Heart left ventricle (tissue), 16 donors: ENCODE measurements at regions not wholly inside any gene's neighbourhood (a gene's known extent, or its start where the extent isn't known, plus 50 kb on each side); places are given as distances from the start of the nearest gene placed in this dataset.

Experiments used
- ATAC-seq, 4 donors: fragments of 200-7000 bp; cut with Tn5 transposase; one replicate each; pipeline ENCODE4 v1.9.1; 2020 to 2022; ENCODE audit warnings: moderate library complexity in 4 of 4, mild to moderate bottlenecking in 3 of 4, moderate number of reproducible peaks in 1 of 4
- DNase-seq, 5 donors: peaks; one replicate each; pipeline ENCODE4 v3.0.0-alpha.2; 2020
- H3K27ac ChIP-seq, 12 donors: fragments of 200-600 bp; sonication (generic) in 4 of 12; one replicate each; pipeline versions ENCODE4 v1.5.0 to v1.8.0; 2016 to 2022; ENCODE audit warnings: mild to moderate bottlenecking in 2 of 12
- H3K27me3 ChIP-seq, 9 donors: fragments of 200-600 bp; sonication (generic) in 2 of 9; one replicate each; pipeline versions ENCODE4 v1.5.1 to v1.8.0; 2016 to 2022; ENCODE audit warnings: mild to moderate bottlenecking in 3 of 9
- H3K36me3 ChIP-seq, 9 donors: fragments of 200-600 bp; sonication (generic) in 2 of 9; one replicate each; pipeline versions ENCODE4 v1.5.0 to v1.8.0; 2018 to 2022; ENCODE audit warnings: mild to moderate bottlenecking in 2 of 9
- H3K4me1 ChIP-seq, 12 donors: fragments of 200-600 bp; sonication (generic) in 4 of 12; one replicate each; pipeline versions ENCODE4 v1.5.0 to v1.8.0; 2016 to 2022; ENCODE audit warnings: mild to moderate bottlenecking in 3 of 12
- H3K4me3 ChIP-seq, 12 donors: fragments of 200-600 bp; sonication (generic) in 4 of 12; one replicate each; pipeline versions ENCODE4 v1.5.0 to v1.8.0; 2017 to 2022; ENCODE audit warnings: mild to moderate bottlenecking in 9 of 12, moderate library complexity in 4 of 12
- H3K9me3 ChIP-seq, 12 donors: fragments of 200-600 bp; sonication (generic) in 4 of 12; one replicate each; pipeline versions ENCODE4 v1.5.0 to v1.8.0; 2016 to 2022; ENCODE audit warnings: mild to moderate bottlenecking in 1 of 12
- POLR2A ChIP-seq, 2 donors: fragments of 450-650 bp; IDR thresholded peaks; one replicate each; pipeline ENCODE4 v1.6.1; 2017; ENCODE audit warnings: antibody characterized with exemption in 2 of 2, mild to moderate bottlenecking in 2 of 2, moderate library complexity in 2 of 2
- WGBS, 4 donors: extraction: QIAGEN DNeasy Blood & Tissue Kit in 2 of 4; methylation state at CpG; one replicate each; pipeline versions ENCODE4 v1.1.5 to v1.1.7; 2013 to 2018; 5-methylcytosine and 5-hydroxymethylcytosine counted together
- intact Hi-C, 10 donors: fragments of 100-400 bp; cut with DNase I; formaldehyde crosslinking; loops; one replicate each; pipeline versions ENCODE4 v1.11.1 to v1.14.2; 2022
- TF ChIP-seq, protein P1 (sequence below), 12 donors: fragments of 200-600 bp; sonication (generic) in 4 of 12; IDR thresholded peaks; one replicate each; pipeline versions ENCODE4 v1.5.0 to v1.8.0; 2018 to 2022; ENCODE audit warnings: antibody characterized with exemption in 12 of 12, mild to moderate bottlenecking in 5 of 12
- donor health status: ischemic (EF 13 %, LVEDD 7.1; RV severe dilation, severe dysfunction).
- donor health status: healthy with polysubstance abuse.
- donor health status: DM: no; HTN: yes; CAD: no.
- donor health status: DM: no; HTN: no; CAD: no.
- donor health status: ischemic (EF 25% LVEDD 6.9; RV normal size, moderate dysfunction).
- donor health status: ischemic (EF 25% LVEDD 5.7; RV mildly dilated, moderate dysfunction).
- donor health status: healthy.
- donor health status: DM: yes; HTN: yes; CAD: no.
- donor health status: ischemic (EF 35%, LVEDD 5.7; RV mildly dilated, moderate dysfunction).
- donor health status: nonischemic (EF 11% LVEDD 7.7; RV severe dilation, severe dysfunction).
- donor health status: DM: yes; HTN: yes; CAD: no.
- donor health status: PGD.
- donor health status: ischemic (EF 29% LVEDD 5.4; RV normal size, mild dysfunction).
- donor health status: nonischemic (EF 23%, LVEDD 6.1; RV moderate dilation, normal function).

DNA sequence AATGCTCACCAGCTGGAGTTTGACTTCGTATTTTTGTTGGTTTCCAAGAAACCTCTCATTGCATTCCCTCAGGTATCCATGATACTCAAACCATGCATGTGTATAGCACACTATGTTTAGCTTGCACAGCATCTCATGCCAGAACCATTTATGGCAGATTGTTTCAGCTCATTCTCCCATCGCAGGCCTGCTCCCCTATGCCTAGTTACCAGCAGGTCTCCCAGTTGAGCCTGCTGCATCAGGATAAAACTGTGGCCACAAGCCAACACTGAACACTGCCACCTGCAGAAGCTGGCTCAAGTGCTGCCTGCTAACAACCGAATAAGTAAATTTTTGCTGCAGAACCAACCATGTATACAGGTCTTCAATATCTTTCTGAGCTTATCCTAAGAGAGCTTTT, 804.5 kb downstream of the NLGN4Y start:
- Histone ChIP-seq H3K36me3 (no peaks in the 10 kb centered on the region), H3K4me3 (no peak overlapping the region), H3K27me3 (no peaks in the 10 kb centered on the region), H3K27ac (no peak overlapping the region), H3K4me1 (no peaks in the 10 kb centered on the region), H3K9me3 (no peaks in the 10 kb centered on the region)
- WGBS, 4 donors = 68 to 70% methylated on average over 3 of the region's 3 CpGs; no CpG with 5 or more reads in 2 of the 4 donors
- ATAC-seq (no peak), DNase-seq (no peak)
- intact Hi-C loops = no loop called here
- TF ChIP-seq, protein P1, sequence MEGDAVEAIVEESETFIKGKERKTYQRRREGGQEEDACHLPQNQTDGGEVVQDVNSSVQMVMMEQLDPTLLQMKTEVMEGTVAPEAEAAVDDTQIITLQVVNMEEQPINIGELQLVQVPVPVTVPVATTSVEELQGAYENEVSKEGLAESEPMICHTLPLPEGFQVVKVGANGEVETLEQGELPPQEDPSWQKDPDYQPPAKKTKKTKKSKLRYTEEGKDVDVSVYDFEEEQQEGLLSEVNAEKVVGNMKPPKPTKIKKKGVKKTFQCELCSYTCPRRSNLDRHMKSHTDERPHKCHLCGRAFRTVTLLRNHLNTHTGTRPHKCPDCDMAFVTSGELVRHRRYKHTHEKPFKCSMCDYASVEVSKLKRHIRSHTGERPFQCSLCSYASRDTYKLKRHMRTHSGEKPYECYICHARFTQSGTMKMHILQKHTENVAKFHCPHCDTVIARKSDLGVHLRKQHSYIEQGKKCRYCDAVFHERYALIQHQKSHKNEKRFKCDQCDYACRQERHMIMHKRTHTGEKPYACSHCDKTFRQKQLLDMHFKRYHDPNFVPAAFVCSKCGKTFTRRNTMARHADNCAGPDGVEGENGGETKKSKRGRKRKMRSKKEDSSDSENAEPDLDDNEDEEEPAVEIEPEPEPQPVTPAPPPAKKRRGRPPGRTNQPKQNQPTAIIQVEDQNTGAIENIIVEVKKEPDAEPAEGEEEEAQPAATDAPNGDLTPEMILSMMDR (IDR thresholded peaks at IDR 0.05) = no peak

DNA sequence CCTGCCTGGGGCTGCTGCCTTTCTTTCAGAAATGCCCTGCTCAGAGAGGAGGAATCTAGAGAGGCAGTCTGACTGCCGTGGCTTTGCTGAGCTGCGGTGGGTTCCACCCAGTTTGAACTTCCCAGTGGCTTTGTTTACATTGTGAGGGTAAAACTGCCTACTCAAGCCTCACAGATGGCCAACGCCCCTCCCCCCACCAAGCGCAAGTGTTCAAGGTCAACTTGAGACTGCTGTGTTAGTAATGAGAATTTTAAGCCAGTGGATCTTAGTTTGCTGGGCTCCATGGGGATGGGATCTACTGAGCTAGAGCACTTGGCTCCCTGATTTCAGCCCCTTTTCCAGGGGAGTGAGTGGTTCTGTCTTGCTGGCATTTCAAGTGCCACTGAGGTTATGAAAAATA, 819.2 kb downstream of the NLGN4Y start:
- no peaks in the 10 kb centered on the region for H3K36me3 ChIP-seq
- no peak overlapping the region for H3K27ac ChIP-seq
- peaks cover 0 to 3% (median 0%) of the 10 kb centered on the region in 12 donors for H3K9me3 ChIP-seq
- DNase-seq = no peak
- no peaks in the 10 kb centered on the region for H3K27me3 ChIP-seq
- ATAC-seq = no peak
- no peaks in the 10 kb centered on the region for H3K4me1 ChIP-seq
- 65 to 84% methylated on average over 4 of the region's 4 CpGs; no CpG with 5 or more reads in 2 of the 4 donors for WGBS, 4 donors
- intact Hi-C loops = no loop called here
- TF ChIP-seq, protein P1 (IDR thresholded peaks at IDR 0.05) = no peak
- no peak for TF ChIP-seq POLR2A (IDR thresholded peaks at IDR 0.05)
- H3K4me3 ChIP-seq = no peak overlapping the region

DNA sequence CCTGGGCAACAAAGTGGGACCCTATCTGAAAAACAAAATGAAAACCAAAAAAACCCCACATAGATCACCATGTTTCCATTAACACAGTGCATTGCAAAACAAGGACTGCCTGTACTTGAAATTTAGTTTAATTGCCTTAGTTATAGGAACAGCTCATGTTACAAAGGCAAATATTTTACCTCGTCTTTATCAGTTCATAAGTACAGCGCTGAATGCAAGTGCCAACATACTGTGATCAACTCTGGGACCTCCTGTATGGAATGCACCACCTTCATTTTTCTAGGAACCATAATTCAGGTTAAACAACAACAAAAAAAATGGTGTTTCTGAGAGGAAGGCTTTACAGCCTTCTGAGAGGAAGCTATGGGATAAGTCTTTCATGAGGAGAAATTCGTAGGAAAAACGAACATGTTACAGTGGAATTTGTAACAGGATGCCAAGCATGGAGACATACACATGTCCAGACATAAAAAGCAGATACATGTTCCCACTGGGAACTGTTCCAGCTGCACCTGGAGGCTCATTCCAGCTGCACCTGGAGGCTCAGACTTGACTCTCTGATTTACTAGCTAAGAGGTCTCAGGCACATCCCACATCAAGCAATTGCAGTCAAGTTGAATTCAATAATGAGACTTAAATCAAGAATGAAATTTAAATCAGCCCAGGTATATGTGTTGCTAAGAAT, 821.3 kb downstream of the NLGN4Y start:
- no peak for ATAC-seq
- Histone ChIP-seq H3K4me3 (no peak overlapping the region), H3K36me3 (no peaks in the 10 kb centered on the region), H3K9me3 (peaks cover 0 to 3% (median 0%) of the 10 kb centered on the region in 12 donors), H3K4me1 (no peaks in the 10 kb centered on the region), H3K27me3 (no peaks in the 10 kb centered on the region), H3K27ac (no peak overlapping the region)
- intact Hi-C loops = no loop called here
- TF ChIP-seq, protein P1 (IDR thresholded peaks at IDR 0.05) = no peak
- no peak for TF ChIP-seq POLR2A (IDR thresholded peaks at IDR 0.05)
- DNase-seq = no peak
- WGBS, 4 donors = 72 to 73% methylated on average over 4 of the region's 4 CpGs; no CpG with 5 or more reads in 2 of the 4 donors

DNA sequence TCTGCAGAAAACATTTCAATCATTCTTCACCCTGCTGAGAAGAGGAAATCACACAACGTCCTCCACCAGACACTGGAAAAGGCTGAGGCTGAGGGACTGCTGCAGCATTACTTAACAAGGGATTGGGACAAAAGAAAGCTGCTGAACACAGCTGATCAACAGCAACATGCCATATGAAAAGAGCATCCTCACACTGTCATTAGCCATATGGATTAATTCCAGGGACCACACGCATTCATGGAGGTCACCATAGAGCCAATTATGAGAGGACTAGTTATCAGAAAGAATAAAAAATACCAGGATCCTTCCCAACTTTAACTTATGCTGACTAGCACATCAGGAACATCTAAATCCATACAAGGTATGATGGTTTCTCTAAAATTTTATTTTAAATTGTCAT, 825.0 kb downstream of the NLGN4Y start:
- ATAC-seq = no peak

More for the DNA sequence above, 825.0 kb downstream of the NLGN4Y start:
- H3K4me3 ChIP-seq = no peak overlapping the region
- WGBS, 4 donors = 51 to 56% methylated on average over 2 of the region's 2 CpGs; no CpG with 5 or more reads in 2 of the 4 donors
- H3K27ac ChIP-seq = no peak overlapping the region
- intact Hi-C loops = no loop called here
- no peaks in the 10 kb centered on the region for H3K27me3 ChIP-seq
- H3K36me3 ChIP-seq = no peaks in the 10 kb centered on the region
- no peaks in the 10 kb centered on the region for H3K4me1 ChIP-seq
- DNase-seq = no peak
- TF ChIP-seq POLR2A (IDR thresholded peaks at IDR 0.05) = no peak
- TF ChIP-seq, protein P1 (IDR thresholded peaks at IDR 0.05) = no peak
- no peaks in the 10 kb centered on the region for H3K9me3 ChIP-seq
